HCT116 (cell line): ENCODE measurements at regions not wholly inside any gene's neighbourhood (a gene's known extent, or its start where the extent isn't known, plus 50 kb on each side); places are given as distances from the start of the nearest gene placed in this dataset.

Experiments
- ATAC-seq: fragments of 200-7000 bp; cut with Tn5 transposase; 2 replicates; pipeline ENCODE4 v1.9.1; 2020; ENCODE audit warnings: mild to moderate bottlenecking, moderate library complexity
- BruUV-seq: library from RNA; stranded (reverse); fragments of 400-500 nt; replicated peaks from 2 replicates; lab custom pipeline; 2021; lab: Mats Ljungman, UMichigan
- CTCF ChIA-PET: fragments of 300-600 bp; sonication (Branson Sonifier 250); formaldehyde crosslinking; loops from one replicate; lab custom pipeline; 2021; ENCODE audit warnings: antibody characterized with exemption; lab: Charles Lee
- POLR2A ChIA-PET: fragments of 300-600, 350-600 bp; sonication (Branson Sonifier 250); formaldehyde crosslinking; loops from one replicate; lab custom pipeline; 2021; ENCODE audit warnings: antibody characterized with exemption; lab: Charles Lee
- RAD21 ChIA-PET, 2 experiments: fragments of 300-600 bp; sonication (Branson Sonifier 250); formaldehyde crosslinking; loops; one replicate each; lab custom pipeline; 2023; ENCODE audit warnings: low total read pairs in 2 of 2; ENCODE audit not compliant: uncharacterized antibody in 2 of 2, unreplicated experiment in 2 of 2, low non-redundant PET in 1 of 2; lab: Charles Lee
- DNase-seq: peaks from one replicate; pipeline ENCODE4 v3.0.0-alpha.2; 2010; ENCODE audit warnings: low read depth, low spot score
- H2AFZ ChIP-seq: fragments of 200-600 bp; shearing (Covaris generic), sonication (generic); 2 replicates; pipeline ENCODE4 v1.6.1; 2017; ENCODE audit warnings: low read depth, mixed run types, mixed read lengths, antibody characterized with exemption, low read length; ENCODE audit not compliant: poor library complexity, severe bottlenecking
- H3K27ac ChIP-seq: 2 replicates; pipeline ENCODE4 v1.5.1; 2012; ENCODE audit warnings: low read depth, low read length
- H3K27me3 ChIP-seq: fragments of 200-600 bp; sonication (generic); 2 replicates; pipeline ENCODE4 v1.6.1; 2016; ENCODE audit warnings: mixed run types, low read length, mixed read lengths; ENCODE audit not compliant: insufficient read depth
- H3K36me3 ChIP-seq, 2 experiments: fragments of 200-500 bp in 1 of 2; fragments of 200-600 bp in 1 of 2; sonication (Bioruptor generic) in 1 of 2; sonication (generic) in 1 of 2; 2 replicates each; pipeline versions ENCODE4 v1.5.1 to v1.6.1; 2014 to 2016; ENCODE audit warnings: low read length in 2 of 2, inconsistent platforms in 1 of 2, mixed read lengths in 1 of 2, mixed run types in 1 of 2; ENCODE audit not compliant: insufficient read depth in 2 of 2, control insufficient read depth in 1 of 2
- H3K4me1 ChIP-seq, 2 experiments: fragments of 200-600 bp in 1 of 2; sonication (generic) in 1 of 2; 2 replicates each; pipeline versions ENCODE4 v1.5.1 to v1.6.1; 2012 to 2017; ENCODE audit warnings: low read length in 2 of 2, inconsistent platforms in 1 of 2, mild to moderate bottlenecking in 1 of 2, mixed read lengths in 1 of 2, mixed run types in 1 of 2, moderate library complexity in 1 of 2; ENCODE audit not compliant: insufficient read depth in 2 of 2, control insufficient read depth in 1 of 2
- H3K4me2 ChIP-seq: fragments of 200-600 bp; sonication (generic); 2 replicates; pipeline ENCODE4 v1.6.1; 2017; ENCODE audit warnings: mixed run types, low read length, mixed read lengths
- H3K4me3 ChIP-seq, 2 experiments: fragments of 200-600 bp in 1 of 2; sonication (generic) in 1 of 2; replicated peaks in 1 of 2; 2 replicates each; pipeline ENCODE4 v1.5.1; 2011 to 2016; ENCODE audit warnings: low read length in 2 of 2, control low read depth in 1 of 2, low read depth in 1 of 2, mild to moderate bottlenecking in 1 of 2, mixed read lengths in 1 of 2, mixed run types in 1 of 2
- H3K79me2 ChIP-seq: fragments of 200-600 bp; sonication (generic); 2 replicates; pipeline ENCODE4 v1.6.1; 2017; ENCODE audit warnings: mild to moderate bottlenecking, mixed run types, low read length, moderate library complexity, mixed read lengths; ENCODE audit not compliant: insufficient read depth
- H3K9ac ChIP-seq: fragments of 200-600 bp; sonication (generic); 2 replicates; pipeline ENCODE4 v1.6.1; 2016; ENCODE audit warnings: low read length, mixed read lengths
- H3K9me2 ChIP-seq: fragments of 200-600 bp; sonication (generic), shearing (Covaris generic); 2 replicates; pipeline ENCODE4 v1.6.1; 2017; ENCODE audit warnings: mixed run types, mild to moderate bottlenecking, moderate library complexity; ENCODE audit not compliant: insufficient read depth
- H3K9me3 ChIP-seq, 2 experiments: fragments of 200-500 bp in 1 of 2; fragments of 200-600 bp in 1 of 2; sonication (Bioruptor generic) in 1 of 2; sonication (generic) in 1 of 2; 2 replicates each; pipeline ENCODE4 v1.6.1; 2014 to 2017; ENCODE audit warnings: low read length in 2 of 2, mixed read lengths in 2 of 2, inconsistent platforms in 1 of 2, low read depth in 1 of 2, mild to moderate bottlenecking in 1 of 2, mixed run types in 1 of 2, moderate library complexity in 1 of 2; ENCODE audit not compliant: control insufficient read depth in 1 of 2, insufficient read depth in 1 of 2
- H4K20me1 ChIP-seq: fragments of 200-600 bp; sonication (generic), shearing (Covaris generic); 2 replicates; pipeline ENCODE4 v1.6.1; 2017; ENCODE audit warnings: mixed run types, mild to moderate bottlenecking, moderate library complexity; ENCODE audit not compliant: insufficient read depth
- EZH2 ChIP-seq: fragments of 200-600 bp; sonication (generic); IDR thresholded peaks from 2 replicates; pipeline ENCODE4 v1.6.1; 2017; ENCODE audit warnings: antibody characterized with exemption, mixed run types
- JUND ChIP-seq: IDR thresholded peaks from 2 replicates; pipeline ENCODE4 v1.6.1; 2012
- SP1 ChIP-seq: IDR thresholded peaks from 2 replicates; pipeline ENCODE4 v1.6.1; 2012; ENCODE audit warnings: low read depth
- SRF ChIP-seq: IDR thresholded peaks from 2 replicates; pipeline ENCODE4 v1.6.1; 2012; ENCODE audit warnings: low read depth
- TCF7L2 ChIP-seq: IDR thresholded peaks from 2 replicates; pipeline ENCODE4 v1.7.0; 2011; ENCODE audit warnings: borderline replicate concordance, inconsistent platforms; ENCODE audit not compliant: insufficient read depth, insufficient read length; ENCODE audit errors: extremely low read depth
- ZFX ChIP-seq: fragments of 450-650 bp; IDR thresholded peaks from 2 replicates; pipeline ENCODE4 v1.6.1; 2017
- intact Hi-C: fragments of 100-400 bp; cut with micrococcal nuclease; formaldehyde crosslinking; loops from 2 replicates; pipeline ENCODE4 v1.10.0; 2022
- TF ChIP-seq, protein P1 (sequence below): IDR thresholded peaks from 2 replicates; pipeline ENCODE4 v1.6.1; 2012; ENCODE audit warnings: low read depth
- TF ChIP-seq, protein P2 (sequence below): IDR thresholded peaks from 2 replicates; pipeline ENCODE4 v1.6.1; 2012

DNA sequence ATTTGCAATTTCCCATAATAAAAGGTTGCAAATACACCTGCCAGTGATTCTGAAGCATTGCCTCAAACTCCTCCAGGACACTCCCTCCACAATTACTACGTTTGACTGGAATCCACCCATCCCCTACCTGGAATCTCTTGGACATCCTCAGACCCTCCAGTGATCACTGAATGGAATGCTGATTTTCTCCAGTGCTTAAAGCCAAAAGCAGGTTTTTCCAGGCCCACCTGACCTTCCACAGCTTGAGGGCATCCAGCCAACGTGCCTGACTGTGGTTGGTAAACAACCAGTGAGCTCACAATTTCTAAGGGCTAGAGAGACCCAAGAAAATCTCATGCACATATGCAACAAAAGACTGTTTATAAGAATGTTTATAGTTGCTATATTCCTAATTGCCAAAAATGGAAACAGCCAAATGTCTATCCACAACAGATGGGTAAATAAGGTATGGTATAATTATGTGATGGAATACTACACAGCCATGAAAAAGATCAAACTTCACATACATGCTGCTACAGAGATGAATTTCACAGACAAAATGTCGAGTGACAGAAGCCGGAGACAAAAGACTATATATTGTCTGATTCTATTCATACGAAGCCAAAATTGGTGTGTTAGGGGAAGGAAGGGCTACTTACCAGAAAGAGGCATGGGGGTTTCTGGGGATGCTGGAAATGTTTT lies 147.1 kb upstream of the RREB1 start:
- no peaks in the 10 kb centered on the region for H3K79me2 ChIP-seq
- no peaks in the 10 kb centered on the region; a peak in 1 of 4 replicates for H3K4me1 ChIP-seq
- no peaks in the 10 kb centered on the region for H3K27me3 ChIP-seq
- no peak overlapping the region for H3K4me3 ChIP-seq
- H3K9me3 ChIP-seq: no peaks in the 10 kb centered on the region
- ChIA-PET POLR2A (no interaction called here), RAD21 (no interaction called here), CTCF (no interaction called here)
- DNase-seq (no peak), ATAC-seq (no peak)
- no peaks in the 10 kb centered on the region for H3K9me2 ChIP-seq
- BruUV-seq: no TSS peak
- H3K36me3 ChIP-seq: no peaks in the 10 kb centered on the region
- no peaks in the 10 kb centered on the region for H4K20me1 ChIP-seq
- H3K4me2 ChIP-seq: no peak overlapping the region
- TF ChIP-seq, protein P1, sequence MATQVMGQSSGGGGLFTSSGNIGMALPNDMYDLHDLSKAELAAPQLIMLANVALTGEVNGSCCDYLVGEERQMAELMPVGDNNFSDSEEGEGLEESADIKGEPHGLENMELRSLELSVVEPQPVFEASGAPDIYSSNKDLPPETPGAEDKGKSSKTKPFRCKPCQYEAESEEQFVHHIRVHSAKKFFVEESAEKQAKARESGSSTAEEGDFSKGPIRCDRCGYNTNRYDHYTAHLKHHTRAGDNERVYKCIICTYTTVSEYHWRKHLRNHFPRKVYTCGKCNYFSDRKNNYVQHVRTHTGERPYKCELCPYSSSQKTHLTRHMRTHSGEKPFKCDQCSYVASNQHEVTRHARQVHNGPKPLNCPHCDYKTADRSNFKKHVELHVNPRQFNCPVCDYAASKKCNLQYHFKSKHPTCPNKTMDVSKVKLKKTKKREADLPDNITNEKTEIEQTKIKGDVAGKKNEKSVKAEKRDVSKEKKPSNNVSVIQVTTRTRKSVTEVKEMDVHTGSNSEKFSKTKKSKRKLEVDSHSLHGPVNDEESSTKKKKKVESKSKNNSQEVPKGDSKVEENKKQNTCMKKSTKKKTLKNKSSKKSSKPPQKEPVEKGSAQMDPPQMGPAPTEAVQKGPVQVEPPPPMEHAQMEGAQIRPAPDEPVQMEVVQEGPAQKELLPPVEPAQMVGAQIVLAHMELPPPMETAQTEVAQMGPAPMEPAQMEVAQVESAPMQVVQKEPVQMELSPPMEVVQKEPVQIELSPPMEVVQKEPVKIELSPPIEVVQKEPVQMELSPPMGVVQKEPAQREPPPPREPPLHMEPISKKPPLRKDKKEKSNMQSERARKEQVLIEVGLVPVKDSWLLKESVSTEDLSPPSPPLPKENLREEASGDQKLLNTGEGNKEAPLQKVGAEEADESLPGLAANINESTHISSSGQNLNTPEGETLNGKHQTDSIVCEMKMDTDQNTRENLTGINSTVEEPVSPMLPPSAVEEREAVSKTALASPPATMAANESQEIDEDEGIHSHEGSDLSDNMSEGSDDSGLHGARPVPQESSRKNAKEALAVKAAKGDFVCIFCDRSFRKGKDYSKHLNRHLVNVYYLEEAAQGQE: no peak
- TF ChIP-seq EZH2 (no peak), JUND (no peak), ZFX (no peak)
- no peak overlapping the region for H3K27ac ChIP-seq
- no peak overlapping the region for H3K9ac ChIP-seq
- no peak overlapping the region for H2AFZ ChIP-seq
- intact Hi-C loops: no loop called here

- H3K9me2 ChIP-seq: no peaks in the 10 kb centered on the region
- POLR2A ChIA-PET: no interaction called here
- H3K4me2 ChIP-seq: no peak overlapping the region
- TF ChIP-seq SP1 (no peak), SRF (no peak), TCF7L2 (no peak)
- TF ChIP-seq, protein P2, sequence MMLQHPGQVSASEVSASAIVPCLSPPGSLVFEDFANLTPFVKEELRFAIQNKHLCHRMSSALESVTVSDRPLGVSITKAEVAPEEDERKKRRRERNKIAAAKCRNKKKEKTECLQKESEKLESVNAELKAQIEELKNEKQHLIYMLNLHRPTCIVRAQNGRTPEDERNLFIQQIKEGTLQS: no peak
- H4K20me1 ChIP-seq: no peaks in the 10 kb centered on the region
- no peaks in the 10 kb centered on the region; a peak in 1 of 4 replicates for H3K4me1 ChIP-seq
- H3K4me3 ChIP-seq: no peak overlapping the region
- BruUV-seq: no TSS peak
- no peak overlapping the region for H2AFZ ChIP-seq
- DNase-seq: no peak
- no peaks in the 10 kb centered on the region for H3K36me3 ChIP-seq
- intact Hi-C loops: no loop called here
- RAD21 ChIA-PET: no interaction called here
- no peak for ATAC-seq
- H3K27me3 ChIP-seq: no peaks in the 10 kb centered on the region
- CTCF ChIA-PET: no interaction called here
- no peak overlapping the region for H3K9ac ChIP-seq
- no peaks in the 10 kb centered on the region for H3K9me3 ChIP-seq
- no peaks in the 10 kb centered on the region for H3K79me2 ChIP-seq
- H3K27ac ChIP-seq: no peak overlapping the region
Measured at GRCh38 chr6:6962086-6962485, 145.7 kb upstream of the RREB1 start.
